OCI-LY3 (cell line): ENCODE measurements at regions not wholly inside any gene's neighbourhood (a gene's known extent, or its start where the extent isn't known, plus 50 kb on each side); places are given as distances from the start of the nearest gene placed in this dataset.

ENCODE experiments used
- H2AFZ ChIP-seq: fragments of 200-600, 300-600 bp; shearing (Covaris generic); 2 replicates; pipeline ENCODE4 v1.6.0; 2014; ENCODE audit warnings: antibody characterized with exemption, low read depth, low read length
- H3K27ac ChIP-seq: fragments of 200-600, 300-600 bp; sonication (generic); 2 replicates; pipeline ENCODE4 v1.5.1; 2014; ENCODE audit warnings: mild to moderate bottlenecking, low read length, moderate library complexity, mixed read lengths
- H3K27me3 ChIP-seq: fragments of 200-600, 300-600 bp; sonication (generic); 2 replicates; pipeline ENCODE4 v1.6.1; 2014; ENCODE audit warnings: low read depth, low read length, mixed read lengths
- H3K36me3 ChIP-seq: fragments of 200-600, 300-600 bp; sonication (generic); replicated peaks from 2 replicates; pipeline ENCODE3; 2014; ENCODE audit warnings: low read depth, low read length, mixed read lengths
- H3K4me1 ChIP-seq: fragments of 300-600, 200-600 bp; sonication (generic); 2 replicates; pipeline ENCODE4 v1.6.1; 2014; ENCODE audit warnings: low read length, mixed read lengths
- H3K4me2 ChIP-seq: fragments of 200-600, 300-600 bp; sonication (generic); 2 replicates; pipeline ENCODE4 v1.6.1; 2014; ENCODE audit warnings: low read length, mixed read lengths
- H3K4me3 ChIP-seq: fragments of 300-600, 200-600 bp; sonication (generic); 2 replicates; pipeline ENCODE4 v1.5.1; 2014; ENCODE audit warnings: antibody characterized with exemption, mild to moderate bottlenecking, low read length, moderate library complexity
- H3K79me2 ChIP-seq: fragments of 300-600, 200-600 bp; shearing (Covaris generic); 2 replicates; pipeline ENCODE4 v1.6.1; 2014; ENCODE audit warnings: mild to moderate bottlenecking, low read length, mixed read lengths
- H3K9ac ChIP-seq: fragments of 300-600, 200-600 bp; shearing (Covaris generic); 2 replicates; pipeline ENCODE4 v1.6.0; 2014; ENCODE audit warnings: mild to moderate bottlenecking, low read length, moderate library complexity
- H3K9me3 ChIP-seq: fragments of 200-600, 300-600 bp; shearing (Covaris generic); 2 replicates; pipeline ENCODE4 v1.6.1; 2014; ENCODE audit warnings: low read length, mixed read lengths; ENCODE audit not compliant: insufficient read depth
- H4K20me1 ChIP-seq: fragments of 200-600, 300-600 bp; sonication (generic); 2 replicates; pipeline ENCODE4 v1.6.1; 2016; ENCODE audit warnings: low read length, mixed read lengths; ENCODE audit not compliant: insufficient read depth
- CTCF ChIP-seq: fragments of 200-600, 300-600 bp; sonication (generic); IDR thresholded peaks from 2 replicates; pipeline ENCODE4 v1.5.1; 2014; ENCODE audit warnings: antibody characterized with exemption, low read length, low read depth
- EZH2phosphoT487 ChIP-seq: fragments of 200-600 bp; shearing (Covaris generic); IDR thresholded peaks from 2 replicates; pipeline ENCODE4 v1.6.1; 2018; ENCODE audit warnings: antibody characterized with exemption, mixed run types, low read depth

GRCh38 chr14:58809520-58809919 lies 171.8 kb downstream of the DACT1 start:
- Histone ChIP-seq H3K27ac (no peak overlapping the region), H3K4me1 (peaks cover 37% of the 10 kb centered on the region), H3K9ac (no peak overlapping the region), H3K27me3 (no peaks in the 10 kb centered on the region), H3K4me3 (no peak overlapping the region), H3K9me3 (peaks cover 11% of the 10 kb centered on the region; the same call in 1 of the 2 replicates), H4K20me1 (no peaks in the 10 kb centered on the region), H2AFZ (no peak overlapping the region), H3K36me3 (peaks cover 15% of the 10 kb centered on the region), H3K79me2 (no peaks in the 10 kb centered on the region), H3K4me2 (no peak overlapping the region)
- TF ChIP-seq EZH2phosphoT487: no peak
- TF ChIP-seq CTCF: no peak

- peak overlapping the region; percentile 91 for H3K27ac ChIP-seq
- H3K36me3 ChIP-seq: peaks cover 16% of the 10 kb centered on the region
- peaks cover 12% of the 10 kb centered on the region; the same call in 1 of the 2 replicates for H3K9me3 ChIP-seq
- TF ChIP-seq CTCF (no peak), EZH2phosphoT487 (no peak)
- peaks cover 52% of the 10 kb centered on the region for H3K4me1 ChIP-seq
- H3K9ac ChIP-seq: peak overlapping the region; percentile 70
- no peaks in the 10 kb centered on the region for H3K79me2 ChIP-seq
- H4K20me1 ChIP-seq: no peaks in the 10 kb centered on the region
- H2AFZ ChIP-seq: peak overlapping the region; percentile 43
- H3K4me3 ChIP-seq: peak overlapping the region; percentile 33
- H3K4me2 ChIP-seq: peak overlapping the region; percentile 67
- no peaks in the 10 kb centered on the region for H3K27me3 ChIP-seq
Measured at GRCh38 chr14:58812050-58812910, 174.5 kb downstream of the DACT1 start.

- Histone ChIP-seq H3K9ac (peak overlapping the region; percentile 65; the same call in 1 of the 2 replicates), H3K27ac (peak overlapping the region; percentile 91), H3K4me2 (no peak overlapping the region), H3K36me3 (peaks cover 16% of the 10 kb centered on the region), H3K4me1 (peaks cover 52% of the 10 kb centered on the region), H2AFZ (no peak overlapping the region; the same call in 1 of the 2 replicates), H3K4me3 (no peak overlapping the region), H4K20me1 (no peaks in the 10 kb centered on the region), H3K27me3 (no peaks in the 10 kb centered on the region), H3K9me3 (peaks cover 12% of the 10 kb centered on the region; the same call in 1 of the 2 replicates), H3K79me2 (no peaks in the 10 kb centered on the region)
- TF ChIP-seq EZH2phosphoT487 (no peak), CTCF (no peak)
Measured at GRCh38 chr14:58813745-58814144, 176.0 kb downstream of the DACT1 start.

GRCh38 chr14:58814466-58814865 lies 176.7 kb downstream of the DACT1 start:
- H2AFZ ChIP-seq: no peak overlapping the region
- H4K20me1 ChIP-seq: no peaks in the 10 kb centered on the region
- H3K79me2 ChIP-seq: no peaks in the 10 kb centered on the region
- TF ChIP-seq EZH2phosphoT487: no peak
- TF ChIP-seq CTCF: no peak
- peaks cover 16% of the 10 kb centered on the region for H3K36me3 ChIP-seq
- no peak overlapping the region for H3K4me2 ChIP-seq
- H3K9ac ChIP-seq: no peak overlapping the region
- peaks cover 12% of the 10 kb centered on the region; the same call in 1 of the 2 replicates for H3K9me3 ChIP-seq
- H3K27ac ChIP-seq: no peak overlapping the region
- H3K4me1 ChIP-seq: peaks cover 55% of the 10 kb centered on the region
- H3K4me3 ChIP-seq: no peak overlapping the region
- H3K27me3 ChIP-seq: no peaks in the 10 kb centered on the region
